ENCODE measurements at regions not wholly inside any gene's neighbourhood (a gene's known extent, or its start where the extent isn't known, plus 50 kb on each side); places are given as distances from the start of the nearest gene placed in this dataset.

- Histone ChIP-seq H3K4me1 (no peaks in the 10 kb centered on the region), H3K27ac (no peak overlapping the region), H3K9me3 (no peaks in the 10 kb centered on the region), H3K4me2 (no peak overlapping the region), H3K4me3 (no peak overlapping the region)
- 0% methylated on average over 1 of the region's 1 CpG for WGBS (ENCODE audit: missing lambda C conversion rate)
- TF ChIP-seq ESRRA (IDR thresholded peaks at IDR 0.05; ENCODE audit: borderline replicate concordance, low read length), result no peak
- no peak for TF ChIP-seq NFE2L2 (conservative IDR thresholded peaks at IDR 0.05; ENCODE audit: low read length)
- no peak for TF ChIP-seq MAX (IDR thresholded peaks at IDR 0.05)
- TF ChIP-seq HEYL (CRISPR knock-in tag; IDR thresholded peaks at IDR 0.05), result no peak
- TF ChIP-seq RAD21 (conservative IDR thresholded peaks at IDR 0.05 in 1 of 2, IDR thresholded peaks at IDR 0.05 in 1 of 2), result no peak
- no peak for TF ChIP-seq E2F6 (IDR thresholded peaks at IDR 0.05; ENCODE audit: borderline replicate concordance, low read depth)
- no peak for TF ChIP-seq HOXB5 (CRISPR knock-in tag; IDR thresholded peaks at IDR 0.05)
- no peak for TF ChIP-seq SREBF2 (IDR thresholded peaks at IDR 0.05)
- no peak for TF ChIP-seq PBX3 (IDR thresholded peaks at IDR 0.05)
- TF ChIP-seq SMC3 (IDR thresholded peaks at IDR 0.05), result no peak
- TF ChIP-seq TFCP2L1 (CRISPR knock-in tag; IDR thresholded peaks at IDR 0.05), result no peak
- TF ChIP-seq BHLHE40 (IDR thresholded peaks at IDR 0.05; ENCODE audit: low read depth, low read length), result no peak
- no peak for TF ChIP-seq HDAC2 (IDR thresholded peaks at IDR 0.05)
- no peak for TF ChIP-seq ZSCAN20 (CRISPR knock-in tag; IDR thresholded peaks at IDR 0.05)
- no peak for TF ChIP-seq CBX2 (IDR thresholded peaks at IDR 0.05; ENCODE audit: borderline replicate concordance, low read depth)
- ATAC-seq, result no peak
- FAIRE-seq, result no peak
- ChIA-PET CTCF (no interaction called here), POLR2A (no interaction called here)
- no peak for DNase-seq (ENCODE audit: low read depth in 1 of 2, low spot score in 1 of 2)
Observed at GRCh38 chr9:119044806-119045205, 324.4 kb downstream of the BRINP1 start.

- DNase-seq (ENCODE audit: low read depth in 1 of 2, low spot score in 1 of 2) (no peak), FAIRE-seq (no peak), ATAC-seq (no peak)
- Histone ChIP-seq H3K27ac (no peak overlapping the region), H3K4me2 (no peak overlapping the region), H3K4me3 (no peak overlapping the region), H3K9me3 (no peaks in the 10 kb centered on the region), H3K4me1 (no peaks in the 10 kb centered on the region)
- ChIA-PET CTCF (no interaction called here), POLR2A (no interaction called here)
- 13% methylated on average over 4 of the region's 4 CpGs for whole genome bisulfite sequencing (ENCODE audit: missing lambda C conversion rate)
- TF ChIP-seq RFX5 (IDR thresholded peaks at IDR 0.05) (no peak), MAZ (IDR thresholded peaks at IDR 0.05; ENCODE audit: borderline replicate concordance, low read depth, low read length) (no peak), NR3C1 (IDR thresholded peaks at IDR 0.05) (no peak), E2F6 (IDR thresholded peaks at IDR 0.05; ENCODE audit: borderline replicate concordance, low read depth) (no peak), EHF (CRISPR knock-in tag; IDR thresholded peaks at IDR 0.05) (no peak), MYC (IDR thresholded peaks at IDR 0.05; ENCODE audit: borderline replicate concordance, low read length) (no peak), TP53 (CRISPR knock-in tag; IDR thresholded peaks at IDR 0.05) (no peak), RCOR1 (IDR thresholded peaks at IDR 0.05; ENCODE audit: low read depth, low read length) (no peak), HEYL (CRISPR knock-in tag; IDR thresholded peaks at IDR 0.05) (no peak), CTCF (IDR thresholded peaks at IDR 0.05) (no peak)
Observed at GRCh38 chr9:119047513-119048307, 321.5 kb downstream of the BRINP1 start.

All from A549 (cell line).